ENCODE measurements at regions not wholly inside any gene's neighbourhood (a gene's known extent, or its start where the extent isn't known, plus 50 kb on each side); places are given as distances from the start of the nearest gene placed in this dataset.

GRCh38 chr6:81495999-81496398 lies 256.5 kb downstream of the TENT5A start:
- no peak for DNase-seq (ENCODE audit: low spot score in 2 of 2)
- TF ChIP-seq CTCF (IDR thresholded peaks at IDR 0.05) (no peak), POLR2A (IDR thresholded peaks at IDR 0.05) (no peak)
- 68 to 83% methylated on average over 1 of the region's 1 CpG for WGBS, 2 donors
- intact Hi-C loops (cut with DNase I; ENCODE audit: low total_unique reads): no loop called here
- no peak overlapping the region for H3K4me3 ChIP-seq (ENCODE audit: low read depth, poor library complexity, severe bottlenecking)

GRCh38 chr6:81491454-81492101 lies 260.9 kb downstream of the TENT5A start:
- TF ChIP-seq POLR2A (IDR thresholded peaks at IDR 0.05) (no peak), CTCF (IDR thresholded peaks at IDR 0.05) (no peak)
- DNase-seq (ENCODE audit: low spot score in 2 of 2): no peak
- H3K4me3 ChIP-seq (ENCODE audit: low read depth, poor library complexity, severe bottlenecking): no peak overlapping the region
- intact Hi-C loops (cut with DNase I; ENCODE audit: low total_unique reads): loop anchor here (5.0 kb wide), 1 partner anchor 544 kb away; no protein-coding TSS in a partner anchor

- TF ChIP-seq POLR2A (IDR thresholded peaks at IDR 0.05) (no peak), CTCF (IDR thresholded peaks at IDR 0.05) (no peak)
- WGBS, 2 donors: 58 to 63% methylated on average over 1 of the region's 1 CpG
- intact Hi-C loops (cut with DNase I; ENCODE audit: low total_unique reads): no loop called here
- no peak for DNase-seq (ENCODE audit: low spot score in 2 of 2)
- no peak overlapping the region for H3K4me3 ChIP-seq (ENCODE audit: low read depth, poor library complexity, severe bottlenecking)
These were observed 265.0 kb downstream of the TENT5A start for GRCh38 chr6:81487489-81487888.

GRCh38 chr6:81486234-81486633 lies 266.2 kb downstream of the TENT5A start:
- H3K4me3 ChIP-seq (ENCODE audit: low read depth, poor library complexity, severe bottlenecking): no peak overlapping the region
- TF ChIP-seq POLR2A (IDR thresholded peaks at IDR 0.05) (no peak), CTCF (IDR thresholded peaks at IDR 0.05) (no peak)
- WGBS, 2 donors: 50 to 77% methylated on average over 1 of the region's 1 CpG
- intact Hi-C loops (cut with DNase I; ENCODE audit: low total_unique reads): no loop called here
- DNase-seq (ENCODE audit: low spot score in 2 of 2): no peak

GRCh38 chr6:81485395-81485794 lies 267.1 kb downstream of the TENT5A start:
- no peak overlapping the region for H3K4me3 ChIP-seq (ENCODE audit: low read depth, poor library complexity, severe bottlenecking)
- no peak for DNase-seq (ENCODE audit: low spot score in 2 of 2)
- intact Hi-C loops (cut with DNase I; ENCODE audit: low total_unique reads): no loop called here
- no peak for TF ChIP-seq POLR2A (IDR thresholded peaks at IDR 0.05)
- TF ChIP-seq CTCF (IDR thresholded peaks at IDR 0.05): no peak

GRCh38 chr6:81484251-81484650 lies 268.2 kb downstream of the TENT5A start:
- intact Hi-C loops (cut with DNase I; ENCODE audit: low total_unique reads): no loop called here
- TF ChIP-seq CTCF (IDR thresholded peaks at IDR 0.05) (no peak), POLR2A (IDR thresholded peaks at IDR 0.05) (no peak)

More at GRCh38 chr6:81484251-81484650, 268.2 kb downstream of the TENT5A start:
- no peak for DNase-seq (ENCODE audit: low spot score in 2 of 2)
- no peak overlapping the region for H3K4me3 ChIP-seq (ENCODE audit: low read depth, poor library complexity, severe bottlenecking)

Data from lower leg skin (tissue), 4 donors.